ENCODE measurements at regions not wholly inside any gene's neighbourhood (a gene's known extent, or its start where the extent isn't known, plus 50 kb on each side); places are given as distances from the start of the nearest gene placed in this dataset.

- H3K79me2 ChIP-seq (ENCODE audit: control insufficient read depth, insufficient read depth, low read length), result no peaks in the 10 kb centered on the region
- no peak overlapping the region for H3K9ac ChIP-seq (ENCODE audit: insufficient read depth in 1 of 2, low read depth in 2 of 2, low read length in 2 of 2)
- no peak overlapping the region for H2AFZ ChIP-seq (ENCODE audit: low read depth, low read length)
- in situ Hi-C loops (cut with MboI), result no loop called here
- ChIA-PET CTCF (ENCODE audit: low intra/inter-chr PET ratio) (no interaction called here), POLR2A (interaction anchor here (3.9 kb wide), 1 partner anchor 9 kb away, joined by 13 read pairs; no protein-coding TSS in a partner anchor)
- ATAC-seq (no peak), FAIRE-seq (no peak), DNase-seq (ENCODE audit: extremely low read depth in 1 of 4, low spot score in 3 of 4) (no peak)
- intact Hi-C loops (cut with micrococcal nuclease), result no loop called here
- H3K9me1 ChIP-seq (ENCODE audit: control insufficient read depth, insufficient read depth, low read length), result no peaks in the 10 kb centered on the region
- H3K4me3 ChIP-seq, result no peak overlapping the region
- no peak overlapping the region for H3K27ac ChIP-seq (ENCODE audit: extremely low read depth, low read depth, low read length)
- no peak for TF ChIP-seq PPARD (CRISPR knock-in tag; IDR thresholded peaks at IDR 0.05)
- TF ChIP-seq ZBTB43 (CRISPR knock-in tag; IDR thresholded peaks at IDR 0.05), result no peak
- no peak for TF ChIP-seq RBM39 (optimal IDR thresholded peaks at IDR 0.05; ENCODE audit: low read depth, low read length)
- TF ChIP-seq ZNF444 (CRISPR knock-in tag; IDR thresholded peaks at IDR 0.05), result no peak
- TF ChIP-seq ZNF232 (CRISPR knock-in tag; IDR thresholded peaks at IDR 0.05), result no peak
- TF ChIP-seq THRA (IDR thresholded peaks at IDR 0.05), result no peak
- no peak for TF ChIP-seq NFATC3 (IDR thresholded peaks at IDR 0.05)
- TF ChIP-seq TAL1 (IDR thresholded peaks at IDR 0.05), result no peak
- TF ChIP-seq CBX5 (IDR thresholded peaks at IDR 0.05; ENCODE audit: borderline replicate concordance, low read depth), result no peak
- no peak for TF ChIP-seq ETV5 (CRISPR knock-in tag; IDR thresholded peaks at IDR 0.05; ENCODE audit: low read depth)
- TF ChIP-seq ZNF655 (CRISPR knock-in tag; IDR thresholded peaks at IDR 0.05), result no peak
- BruUV-seq (replicated peaks), result no TSS peak
- WGBS (ENCODE audit: insufficient coverage, low coverage, missing lambda C conversion rate), result 50% methylated on average over 1 of the region's 1 CpG
- H3K36me3 ChIP-seq (ENCODE audit: control insufficient read depth, insufficient read depth, low read length), result no peaks in the 10 kb centered on the region
- H3K9me3 ChIP-seq (replicated peaks; ENCODE audit: control insufficient read depth, insufficient read depth, low read depth, low read length), result no peaks in the 10 kb centered on the region
- no peaks in the 10 kb centered on the region for H4K20me1 ChIP-seq (replicated peaks; ENCODE audit: control insufficient read depth, insufficient read depth, low read length)
- H3K4me2 ChIP-seq (ENCODE audit: insufficient read depth, low read length), result no peak overlapping the region
- H3K27me3 ChIP-seq (ENCODE audit: control insufficient read depth in 2 of 2, insufficient read depth in 2 of 2, low read length in 2 of 2), result no peaks in the 10 kb centered on the region
- peaks cover 0 to 23% of the 10 kb centered on the region in 2 experiments; a peak in 3 of 5 replicates for H3K4me1 ChIP-seq (replicated peaks in 1 of 2; ENCODE audit: control insufficient read depth in 2 of 2, insufficient read depth in 2 of 2, low read length in 2 of 2)
Measured at GRCh38 chr10:22483132-22483531, 137.8 kb downstream of the SPAG6 start.
